Stimulated activated CD4-positive, alpha-beta T cell treated with anti-CD3 and anti-CD28 coated beads, Interleukin-4, amount 100 ng/mL, for 1 hour (primary cell): ENCODE measurements at regions not wholly inside any gene's neighbourhood (a gene's known extent, or its start where the extent isn't known, plus 50 kb on each side); places are given as distances from the start of the nearest gene placed in this dataset.

Source experiments
- DNase-seq: peaks from one replicate; pipeline ENCODE4 v3.0.0-alpha.2; 2020

DNA sequence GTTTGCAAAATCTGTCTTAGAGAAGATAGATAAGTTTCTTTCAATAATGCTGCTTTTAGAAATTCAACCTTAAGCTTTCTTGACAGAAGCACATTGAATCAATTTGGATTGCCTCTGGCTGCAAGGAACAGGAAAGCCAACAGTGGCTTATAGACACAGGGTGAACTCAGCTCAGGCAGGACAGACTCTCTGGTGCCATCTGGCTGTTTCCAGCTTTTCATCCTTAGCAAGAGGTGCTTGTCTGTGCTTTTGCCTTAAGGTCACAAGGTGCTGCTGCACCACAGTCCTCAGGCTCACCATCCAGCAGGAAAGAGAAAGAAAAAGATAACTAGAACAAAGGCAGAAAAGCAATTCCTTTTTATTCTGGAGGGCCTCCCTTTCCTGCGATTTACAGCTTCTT, 93.7 kb upstream of the ETS2 start:
- DNase-seq, result no peak

DNA sequence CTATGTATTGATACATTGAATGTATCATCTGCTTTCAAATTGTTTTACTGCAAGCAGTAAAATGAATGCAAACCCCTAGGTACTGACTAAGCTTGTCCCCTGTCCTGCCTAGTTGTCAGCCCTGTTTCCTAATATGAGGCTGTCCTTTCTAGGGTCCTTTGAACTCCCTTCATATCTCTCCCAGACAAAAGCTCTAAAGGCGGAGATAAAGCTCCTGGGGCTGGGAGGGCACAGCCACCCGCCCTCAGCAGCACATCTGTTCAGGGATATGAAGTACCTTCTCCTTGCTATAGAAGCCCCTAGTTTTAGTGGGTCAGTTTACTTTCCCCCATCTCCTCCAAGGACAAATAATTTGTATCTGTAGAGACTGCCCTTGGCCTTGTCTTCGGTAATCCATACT, 93.1 kb upstream of the ETS2 start:
- DNase-seq, result no peak

DNA sequence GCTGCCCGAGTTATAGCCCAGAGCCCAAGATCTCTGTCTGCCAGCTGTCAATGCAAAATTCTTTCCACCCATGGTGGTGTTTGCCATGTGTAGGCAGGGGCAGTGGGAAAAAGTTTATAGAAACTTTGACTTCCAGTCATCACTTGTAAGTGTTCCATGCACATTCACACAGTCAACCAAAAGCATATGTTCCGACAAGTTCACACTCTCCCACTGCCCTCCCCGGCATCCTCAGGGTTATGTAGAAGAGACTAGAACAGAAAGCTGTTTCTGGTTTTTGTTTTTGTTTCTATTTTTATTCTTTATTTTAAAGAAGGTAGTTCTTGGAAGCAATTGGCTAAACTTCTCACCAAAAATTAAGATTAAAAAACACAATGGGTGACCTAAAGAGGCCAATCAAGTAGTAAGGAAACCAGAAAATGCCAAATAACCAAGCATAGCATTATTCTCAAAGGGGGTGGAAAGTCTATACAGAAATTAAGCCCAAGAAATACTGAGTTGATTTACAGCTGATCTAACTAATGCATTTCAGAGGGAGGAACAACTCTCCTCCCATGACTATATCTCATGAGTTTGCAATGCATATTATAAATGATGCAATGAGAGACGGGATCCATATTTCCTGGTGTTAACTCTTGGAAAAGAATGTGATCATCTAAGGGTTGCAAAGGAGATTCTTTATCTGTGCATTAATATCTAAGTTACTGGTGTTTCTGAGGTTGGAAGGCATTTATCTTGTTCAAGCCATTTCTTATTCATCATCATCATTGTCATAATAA, 91.5 kb upstream of the ETS2 start:
- DNase-seq, result no peak

DNA sequence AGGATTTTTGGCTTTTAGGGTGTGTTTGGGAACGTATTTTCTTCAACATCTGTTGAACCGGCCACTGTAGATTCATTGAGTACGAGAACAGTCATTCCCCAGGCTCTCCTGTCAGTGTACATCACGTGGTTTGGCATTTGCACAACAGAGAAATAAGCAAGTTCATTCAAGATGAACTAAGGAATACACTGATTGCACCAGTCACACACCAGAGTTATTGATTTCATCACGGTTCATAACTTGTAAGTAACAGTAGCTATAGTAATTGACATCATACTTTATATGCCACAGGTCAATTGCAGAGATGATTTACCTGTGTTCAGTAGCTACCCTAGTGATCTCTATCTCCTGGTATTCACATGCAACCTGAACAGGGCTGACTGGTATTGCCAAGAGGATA, 90.7 kb upstream of the ETS2 start:
- DNase-seq, result no peak

DNA sequence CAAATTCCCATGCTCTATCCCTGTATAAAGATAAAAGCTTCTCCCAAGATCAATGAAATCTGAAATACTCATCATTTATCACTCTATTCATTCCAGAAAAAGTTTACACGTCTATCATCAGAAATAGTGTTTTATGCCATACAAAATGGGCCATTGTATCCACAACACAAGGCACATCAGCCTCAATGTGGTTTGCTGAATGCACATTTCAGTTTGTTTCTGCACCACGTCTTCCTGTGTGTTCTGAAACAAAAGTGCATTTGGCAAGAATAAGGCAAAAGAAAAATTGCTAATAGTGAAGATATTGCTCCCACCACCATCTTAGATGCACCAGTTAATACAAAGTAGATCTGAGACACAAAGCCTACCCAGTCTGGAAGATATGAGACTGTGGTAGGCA, 89.6 kb upstream of the ETS2 start:
- DNase-seq, result no peak

DNA sequence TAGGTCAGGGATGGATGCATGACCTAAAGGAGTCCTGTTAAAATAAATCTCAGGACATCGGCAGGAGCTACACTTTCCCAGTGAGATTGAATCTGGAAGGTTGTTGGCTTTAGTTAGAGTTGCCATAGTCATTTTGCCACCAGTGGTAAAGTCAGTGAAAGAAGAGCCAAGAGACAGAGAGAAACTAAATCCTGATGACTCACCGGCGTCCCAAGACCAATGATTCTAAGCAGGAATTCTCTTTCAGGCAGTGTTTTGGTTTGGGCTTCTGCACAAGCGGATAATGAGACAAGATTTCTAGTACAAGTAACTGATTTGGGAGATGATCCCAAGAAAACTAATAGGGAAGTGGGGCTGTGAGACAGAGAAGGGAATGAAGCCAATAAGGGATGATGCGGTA, 88.8 kb upstream of the ETS2 start:
- no peak for DNase-seq

DNA sequence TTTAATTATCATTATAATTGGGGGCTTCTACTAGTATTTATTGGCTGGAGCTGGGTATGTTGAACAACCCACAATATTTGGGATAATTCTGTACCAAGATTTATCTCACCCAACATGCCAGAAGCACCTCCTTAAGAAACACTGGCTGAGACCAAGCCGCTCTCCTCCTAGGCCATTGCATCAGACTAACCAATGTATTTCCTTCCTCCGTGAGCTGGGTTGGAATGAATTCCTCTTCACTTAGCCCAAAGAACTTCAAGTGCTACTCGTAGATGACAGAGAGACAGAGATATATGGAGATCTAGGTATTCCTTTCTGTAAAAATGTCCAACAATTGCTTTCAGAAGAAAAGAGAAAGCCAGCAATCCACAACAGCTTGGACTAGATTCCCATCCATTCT, 87.2 kb upstream of the ETS2 start:
- no peak for DNase-seq

DNA sequence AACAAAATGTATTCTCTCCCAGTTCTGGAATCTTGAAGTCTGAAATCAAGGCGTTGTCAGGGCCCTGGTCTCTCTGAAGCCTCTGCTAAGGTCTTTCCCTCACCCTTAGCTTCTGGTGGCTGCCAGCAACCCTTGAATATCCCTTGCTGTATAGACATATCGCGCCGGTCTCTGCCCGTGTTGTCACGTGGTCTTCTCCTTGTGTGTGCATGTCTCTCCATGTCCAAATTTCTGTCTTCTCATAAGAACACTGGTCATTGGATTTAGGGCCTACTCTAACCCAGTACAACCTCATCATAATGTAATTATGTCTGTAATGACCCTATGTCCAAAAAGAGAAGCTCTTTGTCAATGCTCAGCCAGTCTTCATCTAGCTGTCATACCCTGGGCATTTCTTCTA, 85.7 kb upstream of the ETS2 start:
- no peak for DNase-seq

DNA sequence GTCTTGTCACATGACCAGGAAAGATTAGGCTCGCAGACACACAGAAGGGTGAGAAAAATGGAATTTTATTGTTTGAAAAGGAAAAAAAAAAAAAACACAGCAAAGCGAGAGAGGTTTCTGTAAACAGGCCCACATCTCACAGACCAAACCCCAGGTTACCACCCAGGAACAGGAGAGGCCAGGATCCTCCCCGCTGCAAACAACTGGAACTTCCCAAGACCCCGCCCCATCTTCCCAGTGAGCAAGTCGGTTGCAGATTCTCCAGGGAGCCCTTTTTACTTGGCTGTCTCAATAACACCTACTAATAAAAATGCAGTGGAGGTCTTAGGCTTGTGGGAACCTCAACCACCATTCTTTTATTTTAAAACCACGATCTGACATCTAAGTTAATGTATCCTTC, 84.7 kb upstream of the ETS2 start:
- no peak for DNase-seq

DNA sequence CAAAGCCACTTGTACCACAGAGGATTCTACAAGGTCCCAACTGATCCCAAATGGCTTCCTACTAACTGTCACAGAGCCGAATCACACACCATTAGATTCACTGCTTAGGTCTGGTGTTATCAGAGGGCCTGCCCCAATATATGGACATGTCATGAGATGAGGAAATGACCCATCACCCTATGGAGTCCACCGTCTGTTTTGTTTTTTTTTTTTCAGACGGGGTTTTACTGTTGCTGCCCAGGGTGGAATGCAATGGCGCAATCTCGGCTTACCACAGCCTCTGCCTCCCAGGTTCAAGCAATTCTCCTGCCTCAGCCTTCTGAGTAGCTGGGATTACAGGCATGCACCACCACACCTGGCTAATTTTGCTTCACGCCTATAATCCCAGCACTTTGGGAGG, 83.8 kb upstream of the ETS2 start:
- no peak for DNase-seq

DNA sequence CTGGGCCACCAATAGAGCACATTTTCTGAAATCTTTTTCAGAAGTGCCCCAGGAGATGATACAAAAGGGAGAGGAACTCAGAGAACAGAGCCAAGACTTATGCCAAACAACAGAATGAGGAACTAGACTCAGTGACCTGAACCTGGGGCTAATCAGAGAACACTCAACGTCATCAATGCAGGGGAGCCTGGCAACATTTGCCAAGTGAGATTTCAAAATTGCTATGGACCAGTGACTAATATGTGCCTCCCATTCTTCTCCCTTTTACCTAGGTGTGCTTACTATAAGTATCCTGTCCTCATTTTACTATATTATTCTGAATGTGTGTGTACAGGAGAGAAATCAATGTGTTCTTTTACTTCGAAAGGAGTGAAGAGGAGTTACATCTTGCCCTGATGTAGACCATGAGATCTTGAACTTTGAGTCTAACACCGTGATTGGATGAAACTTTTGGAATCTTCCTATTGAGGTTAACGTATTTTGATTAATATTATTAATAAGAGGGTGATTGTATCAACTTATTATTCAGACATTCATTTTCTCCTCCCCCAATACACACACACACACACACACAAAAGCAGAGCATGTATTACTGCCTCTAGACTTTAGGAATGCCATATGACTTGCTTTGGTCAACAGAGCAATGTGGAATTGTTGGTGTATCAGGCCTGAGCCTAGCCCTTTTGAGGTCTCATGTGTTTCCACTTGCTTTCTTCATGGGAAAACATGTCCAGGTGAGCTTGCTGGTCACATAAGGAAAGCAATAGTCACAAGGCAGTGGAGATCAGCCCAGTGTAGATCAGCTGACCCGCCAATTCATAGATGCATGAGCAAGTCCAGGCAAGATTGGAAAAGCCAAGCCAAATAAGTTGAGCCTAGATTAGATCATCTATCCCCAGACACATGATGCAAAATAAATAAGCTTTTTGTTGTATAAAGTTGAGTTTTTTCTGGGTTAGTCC, 80.3 kb upstream of the ETS2 start:
- DNase-seq, result no peak

DNA sequence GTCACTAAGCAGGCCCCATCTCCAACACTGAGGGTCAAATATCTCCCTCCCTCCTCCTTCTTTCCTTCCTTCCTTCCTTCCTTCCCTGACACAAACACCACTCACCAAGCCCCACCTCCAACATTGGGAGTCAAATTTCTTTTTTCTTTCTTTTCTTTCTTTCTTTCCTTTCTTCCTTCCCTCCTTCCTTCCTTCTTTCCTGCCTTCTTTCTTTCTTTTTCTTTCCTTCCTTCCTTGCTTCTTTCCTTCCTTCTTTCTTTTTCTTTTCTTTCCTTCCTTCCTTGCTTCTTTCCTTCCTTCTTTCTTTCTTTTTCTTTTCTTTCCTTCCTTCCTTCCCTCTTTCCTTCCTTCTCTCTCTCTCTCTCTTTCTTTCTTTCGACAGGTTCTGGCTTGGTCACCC, 79.2 kb upstream of the ETS2 start:
- no peak for DNase-seq

DNA sequence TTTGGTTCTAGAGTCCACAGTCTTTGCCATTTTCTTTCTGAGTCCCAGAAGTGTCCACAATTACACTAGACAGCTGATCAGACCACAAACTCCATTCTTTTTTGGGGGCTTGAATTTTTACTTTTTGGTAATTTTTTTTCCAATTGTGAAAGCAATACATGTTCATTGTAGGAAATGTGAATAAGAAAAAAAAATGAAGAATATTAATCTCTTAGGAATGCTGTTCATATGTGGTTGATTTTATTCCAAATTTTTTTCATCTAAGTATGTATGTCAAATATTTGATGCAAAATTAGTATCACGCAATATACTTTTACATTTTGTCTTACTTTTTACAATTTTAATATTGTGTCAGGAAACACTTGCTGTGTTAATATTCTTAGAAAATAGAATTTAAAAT, 76.4 kb upstream of the ETS2 start:
- no peak for DNase-seq

DNA sequence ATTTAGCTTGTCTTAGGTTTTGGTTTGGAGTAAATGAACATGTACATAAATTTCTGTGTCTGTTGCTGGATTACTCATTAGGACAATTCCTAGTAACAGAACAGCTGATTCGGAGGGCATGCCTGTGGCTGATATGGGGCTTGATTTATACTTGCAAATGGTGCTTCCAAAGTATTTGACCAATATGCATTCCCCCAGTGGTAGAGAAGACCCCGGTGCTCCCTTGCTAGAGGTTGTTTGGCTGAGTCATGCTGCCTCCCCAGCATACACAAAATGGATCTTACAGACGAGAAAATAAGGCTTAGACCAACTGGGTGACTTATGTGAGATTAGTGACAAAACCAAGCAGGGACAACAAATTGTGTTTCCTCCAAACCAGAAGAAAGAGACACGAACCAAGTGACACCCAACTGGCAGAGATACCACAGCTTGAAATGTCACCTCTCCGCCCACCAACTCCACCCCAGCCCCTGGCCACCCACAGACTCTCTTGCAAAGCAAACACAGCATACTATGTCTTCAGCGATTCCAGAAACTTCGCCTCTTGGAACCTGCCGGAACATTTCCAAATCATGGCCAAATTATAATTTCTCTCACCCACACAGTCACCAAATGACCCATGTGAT, 75.9 kb upstream of the ETS2 start:
- DNase-seq, result no peak

DNA sequence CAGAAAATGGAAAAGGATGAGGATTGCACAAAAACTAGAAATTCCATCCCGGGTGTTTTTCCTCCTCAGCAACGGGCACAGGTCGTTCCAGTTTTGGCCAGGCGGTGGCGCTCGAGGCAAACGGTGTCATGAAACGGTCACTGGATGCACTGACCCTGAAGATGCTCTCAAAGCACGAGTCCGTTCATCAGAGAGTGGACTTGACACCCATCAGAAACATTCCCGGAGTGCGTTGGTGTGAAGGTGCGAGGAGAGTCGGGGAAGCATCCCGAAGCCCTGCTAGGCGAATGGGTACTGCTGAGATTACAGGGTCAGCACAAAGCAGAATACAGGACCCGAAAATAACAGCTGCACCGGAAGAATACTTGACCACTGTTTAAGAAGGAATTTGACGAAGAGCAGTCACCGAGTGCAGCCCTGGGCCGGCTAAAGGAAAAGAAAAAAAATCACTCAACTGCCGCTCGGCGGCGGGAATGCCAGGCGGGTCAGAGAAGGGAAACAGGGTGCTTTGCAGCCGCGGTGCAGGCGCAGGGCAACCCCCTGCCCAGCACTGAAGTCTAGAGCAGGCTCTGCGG, 71.7 kb upstream of the ETS2 start:
- peak; percentile 78 for DNase-seq

DNA sequence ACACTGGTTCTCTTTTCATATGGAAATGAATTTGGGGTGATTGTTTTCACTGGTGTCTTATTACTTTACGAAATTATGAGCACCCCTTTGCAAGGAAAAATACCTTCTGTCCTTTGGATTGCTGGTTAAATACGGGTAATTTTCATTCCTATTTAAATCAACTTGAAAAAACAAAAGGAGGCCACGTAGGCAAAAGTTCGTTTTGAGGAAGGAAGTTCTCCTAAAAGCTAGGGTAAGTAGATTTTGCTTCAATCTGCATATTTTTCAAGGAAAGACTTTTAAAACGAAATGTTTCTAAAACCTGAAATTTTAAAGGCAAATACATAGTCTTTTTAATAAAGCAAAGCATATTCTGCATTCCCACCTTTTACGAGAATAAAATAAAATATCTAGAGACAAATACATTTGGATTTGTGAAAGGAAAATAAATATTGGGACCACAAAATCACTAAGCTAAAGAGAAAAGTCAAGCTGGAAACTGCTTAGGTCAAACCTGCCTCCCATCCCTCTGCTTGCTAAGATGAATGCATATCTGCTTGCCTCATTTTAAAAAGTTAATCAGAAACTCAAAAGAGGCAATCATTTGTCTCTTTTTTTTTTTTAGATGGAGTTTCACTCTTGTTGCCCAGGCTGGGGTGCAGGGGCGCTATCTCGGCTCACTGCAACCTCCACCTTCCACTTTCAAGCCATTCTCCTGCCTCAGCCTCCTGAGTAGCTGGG, 70.9 kb upstream of the ETS2 start:
- no peak for DNase-seq

DNA sequence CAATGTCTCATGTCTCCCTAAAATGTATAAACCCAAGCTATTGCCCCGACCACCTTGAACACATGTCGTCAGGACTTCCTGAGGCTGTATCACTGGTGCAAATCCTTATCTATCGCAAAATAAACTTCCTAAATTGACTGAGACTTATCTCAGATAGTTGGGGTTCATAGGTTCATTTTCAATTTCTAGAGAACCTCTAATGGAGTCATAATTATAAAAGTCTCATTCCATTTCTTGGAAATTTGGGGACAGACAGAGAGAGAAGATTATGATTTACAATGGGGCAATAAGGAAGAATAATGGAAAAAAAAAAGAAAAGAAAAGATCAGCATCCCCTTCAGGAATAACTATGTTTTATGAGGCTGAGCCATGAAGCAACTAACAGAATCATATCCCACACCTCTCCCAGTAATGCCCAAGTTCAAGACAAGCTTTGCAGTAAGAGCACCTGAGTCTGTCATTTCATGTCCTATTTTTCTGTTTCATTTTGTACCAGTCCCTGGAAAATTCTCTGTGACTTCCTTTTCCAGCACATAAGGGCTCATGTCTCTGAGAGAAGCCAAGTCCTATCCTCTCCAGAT, 70.0 kb upstream of the ETS2 start:
- no peak for DNase-seq

DNA sequence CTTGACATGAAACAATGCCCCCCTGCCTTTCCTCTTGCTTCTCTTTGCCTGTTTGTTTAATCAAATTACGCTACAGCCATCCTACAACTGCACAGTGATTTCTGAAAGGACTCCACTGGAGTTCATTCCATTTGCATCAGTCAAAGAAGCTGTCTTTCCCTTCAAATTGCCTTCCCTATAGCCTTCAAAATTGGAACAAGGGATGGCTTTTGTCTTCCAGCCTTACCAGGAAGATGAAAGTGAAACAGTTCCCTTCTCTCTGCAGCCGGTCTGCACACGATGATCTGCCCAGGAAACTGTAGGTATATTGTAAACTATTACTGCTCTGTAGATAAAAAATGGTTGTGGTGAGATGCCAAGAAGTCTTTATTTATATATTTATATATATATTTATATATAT, 65.6 kb upstream of the ETS2 start:
- no peak for DNase-seq

DNA sequence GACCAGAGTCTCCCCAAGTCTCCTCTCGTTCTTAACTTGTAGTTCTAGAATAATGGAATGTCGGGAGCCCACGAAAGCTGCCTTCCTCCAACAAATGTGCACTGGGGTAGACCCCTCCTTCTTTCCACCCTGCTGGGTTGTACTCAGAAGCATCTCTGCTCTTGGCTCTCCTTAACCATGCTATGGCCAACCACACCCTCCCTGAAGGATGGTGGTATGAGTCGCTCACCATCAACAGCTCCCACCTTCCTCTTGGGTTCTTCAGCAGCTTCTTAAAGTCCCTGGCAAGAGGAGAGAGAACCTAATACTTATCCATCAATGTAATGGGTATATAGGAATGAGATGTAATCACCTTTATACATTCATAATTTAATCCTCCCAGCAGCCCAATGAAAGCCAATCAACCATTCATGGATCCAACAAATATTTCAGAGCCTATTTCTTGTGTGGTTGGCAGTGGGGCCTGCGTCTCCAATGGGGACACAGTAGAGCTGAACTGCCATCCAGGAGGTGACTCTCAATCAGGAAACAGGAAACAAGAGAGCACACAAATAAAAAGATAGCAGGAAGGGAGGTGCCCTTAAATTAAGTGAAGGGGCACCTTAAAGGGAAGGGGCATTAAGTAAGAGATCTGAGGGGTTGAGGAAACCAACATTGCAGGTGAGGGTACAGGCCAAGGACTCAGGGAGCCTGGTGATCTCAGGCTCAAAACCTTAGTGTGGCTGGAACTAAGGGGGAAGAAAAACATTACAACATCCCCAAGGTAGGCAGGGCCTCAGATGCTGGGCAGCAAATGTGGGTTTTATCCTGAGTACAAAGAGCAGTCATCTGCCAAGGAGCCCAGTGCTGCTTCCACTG, 64.4 kb upstream of the ETS2 start:
- DNase-seq, result no peak

DNA sequence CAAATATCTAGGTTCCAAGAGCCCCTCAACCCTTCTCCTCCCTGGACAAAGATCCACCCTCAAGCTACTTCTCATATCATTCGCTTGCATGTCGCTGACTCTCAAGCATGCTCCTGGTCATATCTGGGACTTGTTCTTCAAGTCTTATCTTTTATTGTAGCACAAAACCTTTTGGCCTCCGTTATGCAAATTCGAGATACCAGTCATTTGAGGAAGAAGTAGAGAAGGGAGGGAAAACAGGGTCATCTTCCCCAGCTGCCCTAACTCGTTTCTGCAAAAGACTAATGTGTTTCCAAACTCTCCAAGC, 63.8 kb upstream of the ETS2 start:
- no peak for DNase-seq

DNA sequence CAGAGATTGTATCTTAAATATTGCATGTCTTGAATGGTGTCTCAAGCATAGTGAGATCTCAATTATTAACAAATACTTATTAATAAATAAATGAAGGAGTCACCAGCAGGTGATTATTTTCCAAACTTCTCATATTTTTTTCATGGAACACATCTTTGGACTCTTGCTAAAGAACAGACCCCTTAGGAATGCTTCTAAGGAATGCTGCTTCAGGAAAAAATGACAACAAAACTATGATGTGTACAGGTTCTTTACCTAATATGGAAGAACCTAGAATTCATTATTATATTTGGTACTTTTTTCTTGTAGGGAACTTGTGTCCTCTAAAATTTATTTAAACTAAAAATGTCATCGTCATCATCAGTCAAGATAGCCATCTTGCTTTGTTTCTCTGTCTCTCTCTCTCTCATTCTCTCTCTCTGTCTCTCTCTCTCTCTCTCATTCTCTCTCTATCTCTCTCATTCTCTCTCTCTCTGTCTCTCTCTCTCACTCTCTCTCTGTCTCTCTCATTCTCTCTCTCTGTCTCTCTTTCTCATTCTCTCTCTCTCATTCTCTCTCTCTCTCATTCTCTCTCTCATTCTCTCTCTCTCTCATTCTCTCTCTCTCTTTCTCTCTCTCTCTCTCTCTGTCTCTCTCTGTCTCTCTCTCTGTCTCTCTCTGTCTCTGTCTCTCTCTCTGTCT, 63.0 kb upstream of the ETS2 start:
- no peak for DNase-seq
